A673 (cell line): ENCODE measurements at regions not wholly inside any gene's neighbourhood (a gene's known extent, or its start where the extent isn't known, plus 50 kb on each side); places are given as distances from the start of the nearest gene placed in this dataset.

Experiments used
- BruUV-seq: library from RNA; stranded (reverse); fragments of 400-500 nt; replicated peaks from 2 replicates; lab custom pipeline; 2021; lab: Mats Ljungman, UMichigan
- CTCF ChIA-PET: fragments of 300-600 bp; sonication (Branson Sonifier 250); formaldehyde crosslinking; loops from one replicate; lab custom pipeline; 2022; ENCODE audit warnings: antibody characterized with exemption; lab: Charles Lee
- POLR2A ChIA-PET: fragments of 300-600 bp; sonication (Branson Sonifier 250); formaldehyde crosslinking; loops from one replicate; lab custom pipeline; 2022; ENCODE audit warnings: antibody characterized with exemption; ENCODE audit not compliant: low non-redundant PET; lab: Charles Lee
- DNase-seq: peaks from one replicate; pipeline ENCODE4 v3.0.0-alpha.2; 2015; ENCODE audit warnings: low spot score
- H3K27ac ChIP-seq: fragments of 200-600 bp; sonication (generic); 2 replicates; pipeline ENCODE4 v1.5.1; 2016; ENCODE audit warnings: mixed run types, low read depth, mild to moderate bottlenecking, mixed read lengths, antibody characterized with exemption, low read length; ENCODE audit not compliant: poor library complexity, severe bottlenecking
- H3K27me3 ChIP-seq: fragments of 200-600 bp; sonication (generic); replicated peaks from 2 replicates; pipeline ENCODE4 v1.6.1; 2017; ENCODE audit warnings: mixed run types, low read depth, mild to moderate bottlenecking, mixed read lengths, antibody characterized with exemption, low read length; ENCODE audit not compliant: insufficient read depth, poor library complexity
- H3K36me3 ChIP-seq: fragments of 200-600 bp; sonication (generic); 2 replicates; pipeline ENCODE4 v1.6.1; 2016; ENCODE audit warnings: mixed run types, mild to moderate bottlenecking, mixed read lengths, antibody characterized with exemption, low read length; ENCODE audit not compliant: insufficient read depth, poor library complexity, severe bottlenecking
- H3K4me1 ChIP-seq: fragments of 200-600 bp; sonication (generic); 2 replicates; pipeline ENCODE4 v1.6.1; 2017; ENCODE audit warnings: mixed run types, mild to moderate bottlenecking, mixed read lengths, antibody characterized with exemption, low read length; ENCODE audit not compliant: insufficient read depth, poor library complexity, severe bottlenecking
- H3K4me3 ChIP-seq: fragments of 200-600 bp; sonication (generic); 2 replicates; pipeline ENCODE4 v1.5.1; 2016; ENCODE audit warnings: low read depth, mixed run types, mild to moderate bottlenecking, mixed read lengths, low read length; ENCODE audit not compliant: poor library complexity, severe bottlenecking
- H3K9me3 ChIP-seq: fragments of 200-600 bp; sonication (generic); 2 replicates; pipeline ENCODE4 v1.6.1; 2016; ENCODE audit warnings: mixed run types, low read depth, mild to moderate bottlenecking, mixed read lengths, antibody characterized with exemption, low read length; ENCODE audit not compliant: poor library complexity, severe bottlenecking
- CTCF ChIP-seq: fragments of 300-800, 200-600 bp; sonication (generic); conservative IDR thresholded peaks from 2 replicates; pipeline ENCODE4 v1.5.1; 2017; ENCODE audit warnings: low read depth, mild to moderate bottlenecking, antibody characterized with exemption, low read length, moderate library complexity, mixed read lengths
- EZH2 ChIP-seq: fragments of 200-600 bp; sonication (generic); IDR thresholded peaks from 2 replicates; pipeline ENCODE4 v1.6.1; 2017; ENCODE audit warnings: borderline replicate concordance, low read depth, mild to moderate bottlenecking, mixed read lengths, antibody characterized with exemption, low read length; ENCODE audit not compliant: poor library complexity, severe bottlenecking
- intact Hi-C: fragments of 100-400 bp; cut with micrococcal nuclease; formaldehyde crosslinking; loops from one replicate; pipeline ENCODE4 v1.10.0; 2022; ENCODE audit not compliant: unreplicated experiment

- Histone ChIP-seq H3K27ac (no peak overlapping the region), H3K9me3 (no peaks in the 10 kb centered on the region), H3K36me3 (no peaks in the 10 kb centered on the region), H3K4me1 (peaks cover 26% of the 10 kb centered on the region), H3K27me3 (no peaks in the 10 kb centered on the region), H3K4me3 (no peak overlapping the region)
- DNase-seq = no peak
- CTCF ChIA-PET = no interaction called here
- POLR2A ChIA-PET = no interaction called here
- no TSS peak for BruUV-seq
- intact Hi-C loops = loop anchor here (10.0 kb wide), 1 partner anchor 195 kb away; no protein-coding TSS in a partner anchor
- TF ChIP-seq EZH2 (no peak), CTCF (no peak)
Observed at GRCh38 chr14:94889520-94890312, 119.8 kb upstream of the GSC start.

GRCh38 chr14:94888121-94888520, 118.2 kb upstream of the GSC start:
- H3K27ac ChIP-seq = peak overlapping the region; percentile 80
- BruUV-seq = no TSS peak
- intact Hi-C loops = loop anchor here (10.0 kb wide), 1 partner anchor 193 kb away; no protein-coding TSS in a partner anchor
- peak; percentile 39 for DNase-seq
- TF ChIP-seq EZH2 (no peak), CTCF (no peak)
- no peaks in the 10 kb centered on the region for H3K36me3 ChIP-seq
- POLR2A ChIA-PET = no interaction called here
- H3K4me1 ChIP-seq = peaks cover 29% of the 10 kb centered on the region
- H3K9me3 ChIP-seq = no peaks in the 10 kb centered on the region
- peak overlapping the region; percentile 15 for H3K4me3 ChIP-seq
- H3K27me3 ChIP-seq = no peaks in the 10 kb centered on the region
- CTCF ChIA-PET = no interaction called here

- Histone ChIP-seq H3K27ac (peak overlapping the region; percentile 80), H3K27me3 (no peaks in the 10 kb centered on the region), H3K4me1 (peaks cover 29% of the 10 kb centered on the region), H3K36me3 (no peaks in the 10 kb centered on the region), H3K9me3 (no peaks in the 10 kb centered on the region), H3K4me3 (peak overlapping the region; percentile 15)
- DNase-seq = no peak
- BruUV-seq = no TSS peak
- intact Hi-C loops = loop anchor here (10.0 kb wide), 1 partner anchor 193 kb away; no protein-coding TSS in a partner anchor
- no peak for TF ChIP-seq EZH2
- no peak for TF ChIP-seq CTCF
- ChIA-PET POLR2A (no interaction called here), CTCF (no interaction called here)
Observed at GRCh38 chr14:94887591-94887990, 117.7 kb upstream of the GSC start.
